Islet of Langerhans (tissue), 1 donor: ENCODE measurements at regions not wholly inside any gene's neighbourhood (a gene's known extent, or its start where the extent isn't known, plus 50 kb on each side); places are given as distances from the start of the nearest gene placed in this dataset.
A peak's percentile ranks its signal among the peaks of the same experiment; 100 is the strongest.

Experiments used
- FAIRE-seq: peaks from one replicate; lab custom pipeline; 2011; peaks lifted over from hg19 to GRCh38; lab: Jason Lieb, UNC

- FAIRE-seq: peak; percentile 73
Observed at GRCh38 chr12:91575630-91576029, 393.0 kb upstream of the DCN start.

GRCh38 chr12:91574975-91575374 lies 392.4 kb upstream of the DCN start:
- no peak for FAIRE-seq

GRCh38 chr12:91574391-91574790 lies 391.8 kb upstream of the DCN start:
- no peak for FAIRE-seq

- no peak for FAIRE-seq
Observed at GRCh38 chr12:91572869-91573268, 390.3 kb upstream of the DCN start.

GRCh38 chr12:91567100-91567485 lies 384.5 kb upstream of the DCN start:
- FAIRE-seq: no peak

GRCh38 chr12:91566328-91567099 lies 383.9 kb upstream of the DCN start:
- FAIRE-seq: peak; percentile 33

GRCh38 chr12:91565846-91566245 lies 383.2 kb upstream of the DCN start:
- FAIRE-seq: no peak

- no peak for FAIRE-seq
Observed at GRCh38 chr12:91565246-91565645, 382.6 kb upstream of the DCN start.

GRCh38 chr12:91563011-91563765 lies 380.6 kb upstream of the DCN start:
- no peak for FAIRE-seq

GRCh38 chr12:91562476-91562875 lies 379.9 kb upstream of the DCN start:
- FAIRE-seq: no peak

GRCh38 chr12:91561958-91562325 lies 379.3 kb upstream of the DCN start:
- no peak for FAIRE-seq

- FAIRE-seq: no peak
Observed at GRCh38 chr12:91561301-91561957, 378.8 kb upstream of the DCN start.

- no peak for FAIRE-seq
Observed at GRCh38 chr12:91556909-91557308, 374.3 kb upstream of the DCN start.

GRCh38 chr12:91555436-91556415 lies 373.1 kb upstream of the DCN start:
- no peak for FAIRE-seq

GRCh38 chr12:91551927-91552326 lies 369.3 kb upstream of the DCN start:
- no peak for FAIRE-seq

GRCh38 chr12:91551242-91551641 lies 368.6 kb upstream of the DCN start:
- no peak for FAIRE-seq

- FAIRE-seq: no peak
Observed at GRCh38 chr12:91542666-91543065, 360.0 kb upstream of the DCN start.

GRCh38 chr12:91542067-91542466 lies 359.4 kb upstream of the DCN start:
- FAIRE-seq: no peak

GRCh38 chr12:91538418-91538817 lies 355.8 kb upstream of the DCN start:
- no peak for FAIRE-seq

- FAIRE-seq: no peak
Observed at GRCh38 chr12:91533366-91533765, 350.7 kb upstream of the DCN start.

- FAIRE-seq: no peak
Observed at GRCh38 chr12:91529829-91530228, 347.2 kb upstream of the DCN start.

GRCh38 chr12:91523831-91524230 lies 341.2 kb upstream of the DCN start:
- no peak for FAIRE-seq
